ENCODE measurements at regions not wholly inside any gene's neighbourhood (a gene's known extent, or its start where the extent isn't known, plus 50 kb on each side); places are given as distances from the start of the nearest gene placed in this dataset.
A peak's percentile ranks its signal among the peaks of the same experiment; 100 is the strongest.

DNA sequence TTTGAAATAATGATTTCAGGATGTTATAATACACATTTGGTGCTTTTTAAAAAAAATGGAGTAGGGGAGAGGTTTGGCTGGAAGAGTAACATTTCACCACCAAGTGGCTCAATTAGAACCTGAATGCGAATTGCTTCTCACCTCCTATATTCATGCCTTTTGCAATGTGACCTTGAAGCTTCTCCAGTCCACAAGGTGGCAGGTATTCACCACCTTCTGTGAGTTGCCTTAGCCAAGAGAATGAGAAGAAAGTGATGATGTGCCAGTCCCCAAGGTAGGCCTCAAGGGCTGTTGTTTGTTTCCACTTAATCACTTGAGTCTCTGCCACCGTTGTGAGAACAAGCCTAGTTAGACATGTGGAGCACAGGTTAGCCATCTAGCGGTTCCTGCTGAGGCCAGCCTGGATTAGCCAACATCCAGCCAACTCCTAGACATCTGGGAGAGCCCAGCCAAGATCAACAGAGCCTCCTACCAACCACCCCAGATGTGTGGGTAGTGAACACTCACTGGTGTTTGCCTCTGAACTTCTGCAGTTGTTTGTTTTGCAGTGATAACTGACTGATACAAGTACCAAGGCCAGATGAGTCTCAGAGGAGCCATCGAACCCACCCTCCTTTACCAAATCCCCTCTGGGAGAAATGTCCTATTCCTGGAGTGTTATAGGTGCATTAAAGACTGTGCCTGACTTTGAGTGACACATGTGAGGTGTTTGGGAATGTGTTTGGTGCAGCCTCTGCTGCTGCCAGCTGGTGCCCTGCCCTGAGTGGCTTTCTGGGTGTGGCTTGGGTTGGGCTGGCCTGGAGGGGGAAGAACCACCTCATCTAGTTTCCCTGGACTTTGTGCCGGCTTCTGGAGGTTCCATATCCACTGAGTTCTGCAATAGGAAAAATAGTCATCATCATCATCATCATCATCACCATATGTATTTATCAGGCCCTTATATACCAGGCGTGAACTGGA is 132.5 kb upstream of the RFLNA start:
- no peak for DNase-seq (ENCODE audit: low spot score)

GRCh38 chr12:124165695-124166094 is 129.2 kb upstream of the RFLNA start:
- no peak for DNase-seq (ENCODE audit: low spot score)

- DNase-seq (ENCODE audit: low spot score), result no peak
Measured at GRCh38 chr12:124167141-124167540, 127.8 kb upstream of the RFLNA start.

DNA sequence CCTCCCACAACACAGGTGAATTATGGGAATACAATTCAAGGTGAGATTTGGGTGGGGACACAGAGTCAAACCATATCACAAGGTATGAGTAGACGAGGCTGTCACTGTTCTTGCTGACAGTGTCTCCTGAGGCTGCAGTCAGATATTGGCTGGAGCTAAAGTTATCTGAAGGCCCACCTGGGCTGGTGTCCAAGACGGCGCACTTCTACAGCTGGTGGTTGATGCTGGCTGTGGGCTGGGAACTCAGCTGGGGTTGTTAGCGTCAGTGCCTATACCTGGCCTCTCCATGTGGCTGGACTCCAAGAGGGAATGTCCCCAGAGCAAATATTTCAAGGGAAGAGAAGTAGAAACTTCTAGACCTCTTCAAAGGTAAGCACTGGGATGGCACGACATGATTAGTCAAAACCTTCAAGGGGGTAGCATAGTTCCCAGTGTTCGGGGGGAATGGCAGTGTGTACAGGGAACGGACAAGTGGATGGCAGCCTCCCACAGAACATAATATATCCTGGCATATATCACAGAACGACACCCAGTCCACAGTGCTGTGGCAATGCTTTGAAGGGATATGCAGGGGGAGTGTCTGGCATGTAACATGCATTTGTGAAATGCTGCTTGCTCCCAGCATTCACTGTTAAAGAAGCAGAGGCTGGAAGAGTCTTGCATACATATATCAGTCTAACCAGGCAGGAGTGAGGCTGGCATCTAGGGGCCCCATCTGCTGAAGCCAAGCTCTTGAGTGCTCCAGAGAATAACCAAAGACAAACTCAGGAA is 126.7 kb upstream of the RFLNA start:
- DNase-seq (ENCODE audit: low spot score), result no peak

DNA sequence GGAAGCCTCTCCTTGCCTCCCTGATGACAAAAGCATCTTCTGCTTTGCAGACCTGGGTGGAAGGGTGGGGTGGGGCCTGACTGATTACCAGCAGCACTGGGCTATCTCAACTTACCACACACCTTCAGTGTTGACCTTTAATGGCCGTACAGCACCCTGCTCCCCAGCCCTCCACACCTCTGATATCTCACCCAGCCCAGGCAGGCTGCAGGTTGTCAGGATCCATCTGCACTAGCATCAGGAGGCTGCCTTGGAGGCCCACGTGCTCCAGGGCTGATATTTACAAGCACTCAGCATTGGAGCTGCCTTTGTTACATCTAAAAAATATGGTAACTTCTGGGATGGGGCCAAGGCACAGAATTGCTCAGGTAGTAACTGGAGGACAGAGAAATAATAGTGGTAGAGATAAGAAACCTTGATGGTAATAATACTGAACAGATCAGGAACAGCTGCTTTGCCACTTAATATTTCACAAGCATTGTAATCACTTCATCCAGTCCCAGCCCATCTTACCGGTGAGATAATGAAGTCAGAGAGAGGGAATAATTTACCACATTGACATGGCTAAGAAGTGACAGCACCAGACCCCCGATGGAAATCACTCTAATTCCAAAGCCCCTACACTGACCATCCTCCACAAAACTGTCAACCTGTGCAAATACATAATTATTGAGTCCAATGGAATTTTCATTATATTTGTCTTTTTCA is 125.2 kb upstream of the RFLNA start:
- no peak for DNase-seq (ENCODE audit: low spot score)

DNA sequence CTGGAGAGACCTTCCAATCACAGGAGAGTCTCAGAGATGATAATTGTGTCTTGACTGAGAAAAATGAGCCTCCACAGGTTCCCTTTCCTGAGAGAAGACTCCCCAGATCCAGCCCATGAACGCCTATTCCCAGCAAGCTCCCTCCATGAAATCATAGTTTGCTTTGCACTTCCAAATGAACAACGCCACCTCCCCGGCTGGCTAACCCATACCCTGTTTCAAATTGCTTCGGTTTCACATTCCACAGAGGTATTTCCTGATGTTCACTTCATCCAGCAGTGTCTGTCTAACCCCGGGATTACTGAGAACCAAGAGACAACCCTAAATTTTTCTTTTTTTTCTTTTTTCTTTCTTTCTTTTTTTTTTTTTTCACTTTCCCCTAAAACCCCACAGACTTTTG is 124.1 kb upstream of the RFLNA start:
- peak; percentile 40 for DNase-seq (ENCODE audit: low spot score)

DNA sequence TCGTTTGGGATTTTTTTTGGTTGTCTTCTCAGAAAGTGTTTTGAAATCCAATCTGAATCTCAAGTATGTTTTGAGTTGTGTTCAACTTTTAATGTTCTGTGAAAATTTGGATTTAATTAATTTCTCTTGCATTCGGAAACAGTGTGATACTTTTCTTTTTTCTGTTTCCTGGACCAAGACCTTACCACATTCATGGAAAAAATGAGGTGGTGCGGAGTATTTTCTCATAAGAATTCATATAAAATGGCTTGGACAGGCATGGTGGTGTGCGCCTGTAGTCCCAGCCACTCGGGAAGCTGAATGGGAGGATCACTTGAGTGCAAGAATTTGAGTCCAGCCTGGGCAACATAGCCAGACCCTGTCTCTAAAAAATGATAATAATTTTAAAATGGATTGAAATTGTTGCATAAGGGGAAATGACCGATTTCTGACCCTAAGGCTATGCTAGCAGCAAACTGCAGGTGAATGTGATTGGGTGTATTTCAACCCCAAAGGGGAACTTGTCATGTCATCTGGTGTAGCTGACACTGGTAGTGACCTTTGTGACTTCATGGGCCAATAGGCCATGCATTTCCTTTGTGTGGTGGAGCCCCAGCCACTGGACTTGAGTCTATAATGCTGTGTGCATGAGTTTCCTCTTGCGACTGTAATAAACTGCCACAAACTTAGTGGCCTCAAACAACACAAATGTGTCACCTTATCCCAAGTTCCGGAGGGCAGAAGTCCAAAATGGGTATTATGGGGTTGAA is 123.5 kb upstream of the RFLNA start:
- no peak for DNase-seq (ENCODE audit: low spot score)

DNA sequence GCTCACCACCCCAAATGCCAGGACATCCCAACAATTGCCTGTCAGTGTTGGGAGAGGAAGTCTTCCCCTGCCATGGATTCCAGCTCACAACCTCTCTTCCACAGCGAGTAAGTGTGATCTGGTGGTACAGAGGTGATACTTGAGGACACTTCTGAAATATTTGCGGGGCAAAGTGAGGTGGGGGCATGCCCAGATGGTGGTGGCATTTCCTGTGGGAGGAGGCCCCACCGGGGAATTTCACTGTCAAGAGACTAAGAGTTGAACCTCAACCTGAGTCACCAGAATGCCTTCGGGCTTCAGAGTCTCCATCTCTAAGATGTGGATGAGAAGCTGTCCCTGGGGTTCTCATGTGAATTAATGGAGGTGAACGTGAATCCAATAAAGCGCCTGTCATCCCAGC is 122.3 kb upstream of the RFLNA start:
- peak; percentile 45 for DNase-seq (ENCODE audit: low spot score)

GRCh38 chr12:124173692-124174091 is 121.2 kb upstream of the RFLNA start:
- no peak for DNase-seq (ENCODE audit: low spot score)

GRCh38 chr12:124174451-124175348 is 120.2 kb upstream of the RFLNA start:
- DNase-seq (ENCODE audit: low spot score), result peak; percentile 88

GRCh38 chr12:124175704-124176103 is 119.2 kb upstream of the RFLNA start:
- DNase-seq (ENCODE audit: low spot score), result no peak

- no peak for DNase-seq (ENCODE audit: low spot score)
Measured at GRCh38 chr12:124177276-124177950, 117.5 kb upstream of the RFLNA start.

DNA sequence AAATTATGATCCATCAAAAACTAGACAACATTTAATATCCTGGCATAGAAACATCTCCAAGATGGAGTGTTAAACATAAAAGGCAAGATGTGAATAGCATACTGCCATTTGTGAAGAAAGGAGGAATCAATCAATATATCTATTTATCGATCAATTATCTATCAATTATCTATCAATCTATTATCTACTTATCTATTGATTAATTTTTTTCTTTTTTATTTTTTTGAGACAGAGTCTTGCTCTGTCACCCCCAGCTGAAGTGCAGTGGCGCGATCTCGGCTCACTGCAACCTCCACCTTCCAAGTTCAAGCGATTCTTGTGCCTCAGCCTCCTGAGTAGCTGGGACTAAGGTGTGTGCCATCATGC is 117.0 kb upstream of the RFLNA start:
- no peak for DNase-seq (ENCODE audit: low spot score)

DNA sequence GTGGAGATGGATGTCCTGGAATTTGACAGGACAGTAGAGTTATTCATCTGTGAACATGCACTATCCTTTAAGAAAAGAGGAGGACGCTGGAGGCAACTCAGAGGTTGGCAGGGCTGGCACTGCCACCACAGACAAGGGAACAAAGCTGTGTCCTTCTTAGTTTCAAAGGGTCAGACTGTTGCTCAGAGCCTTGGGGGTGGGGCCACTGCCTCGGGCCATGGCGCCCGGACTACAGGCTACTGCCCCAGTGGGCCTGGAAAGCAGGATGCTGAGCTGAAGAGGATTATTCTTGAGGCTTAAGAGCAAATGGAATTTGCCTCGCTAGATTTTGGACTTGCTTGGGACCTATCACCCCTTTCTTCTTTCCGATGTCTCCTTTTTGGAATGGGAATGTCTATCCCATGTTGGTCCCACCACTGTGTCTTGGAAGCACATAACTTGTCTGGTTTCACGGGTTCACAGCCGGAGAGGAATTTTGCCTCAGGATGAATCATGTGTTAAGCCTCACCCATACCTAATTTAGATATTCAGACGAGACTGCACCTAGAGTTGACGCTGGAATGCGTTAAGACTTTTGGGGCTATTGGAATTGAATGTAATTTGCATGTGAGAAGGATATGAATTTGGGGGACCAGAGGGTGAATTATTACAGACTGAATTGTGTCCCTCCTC is 114.8 kb upstream of the RFLNA start:
- DNase-seq (ENCODE audit: low spot score), result no peak

GRCh38 chr12:124183172-124183571 is 111.7 kb upstream of the RFLNA start:
- DNase-seq (ENCODE audit: low spot score), result no peak

GRCh38 chr12:124184456-124184855 is 110.4 kb upstream of the RFLNA start:
- DNase-seq (ENCODE audit: low spot score), result no peak

DNA sequence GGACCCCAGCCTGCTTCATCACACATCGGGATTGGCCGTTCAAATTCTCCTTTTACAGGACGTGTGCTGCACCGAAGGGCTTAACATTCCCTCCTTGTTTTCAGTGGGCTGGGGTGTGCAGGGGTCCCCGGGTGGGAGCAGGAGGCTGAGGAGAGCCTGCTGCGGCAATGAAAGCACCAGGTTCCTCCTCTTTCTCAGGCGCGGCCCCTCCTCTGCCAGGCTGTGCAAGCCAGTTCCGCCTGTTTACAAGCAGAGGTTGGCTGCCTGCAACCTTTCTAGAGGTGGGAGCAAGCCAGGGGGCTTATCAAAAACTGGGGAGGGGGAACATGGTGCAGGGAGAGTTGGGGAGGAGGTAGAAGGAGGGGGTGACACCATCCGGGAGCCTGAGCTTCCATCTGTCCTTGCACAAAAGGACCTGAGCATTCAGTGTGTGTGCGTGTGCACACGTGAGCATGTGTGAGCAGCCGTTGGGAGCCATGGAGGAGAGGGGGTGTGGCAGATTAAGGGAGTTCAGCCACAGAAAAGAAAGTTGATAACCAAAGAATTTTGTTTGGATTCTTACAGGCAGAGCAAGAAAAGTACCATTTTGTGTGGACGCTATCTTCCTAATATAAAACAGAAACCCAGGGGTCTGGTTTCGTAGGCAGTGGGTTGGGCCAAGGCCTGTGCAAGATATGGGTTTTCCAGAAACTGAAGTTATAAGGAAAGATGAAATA is 108.8 kb upstream of the RFLNA start:
- DNase-seq (ENCODE audit: low spot score), result no peak

DNA sequence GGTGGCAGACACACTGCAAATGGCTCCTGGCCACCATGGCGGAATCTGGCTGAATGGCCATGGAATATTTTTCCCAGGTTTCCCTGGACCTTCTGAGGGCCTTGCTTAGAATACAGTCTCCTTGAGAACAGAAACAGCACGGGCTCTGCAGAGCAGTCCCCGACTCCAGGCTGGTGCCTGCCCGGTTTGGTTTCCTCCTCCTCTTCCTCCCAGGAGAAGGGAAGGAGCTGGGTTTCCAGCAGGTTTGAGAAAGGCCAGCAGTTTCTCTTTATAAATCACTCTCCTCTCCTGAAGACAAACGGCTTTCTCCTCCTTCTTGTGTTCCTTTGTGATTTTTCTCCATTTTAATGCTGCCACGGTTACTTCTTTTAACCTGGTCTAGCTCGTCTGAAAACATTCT is 106.8 kb upstream of the RFLNA start:
- DNase-seq (ENCODE audit: low spot score), result no peak
